ENCODE measurements at regions not wholly inside any gene's neighbourhood (a gene's known extent, or its start where the extent isn't known, plus 50 kb on each side); places are given as distances from the start of the nearest gene placed in this dataset.

DNA sequence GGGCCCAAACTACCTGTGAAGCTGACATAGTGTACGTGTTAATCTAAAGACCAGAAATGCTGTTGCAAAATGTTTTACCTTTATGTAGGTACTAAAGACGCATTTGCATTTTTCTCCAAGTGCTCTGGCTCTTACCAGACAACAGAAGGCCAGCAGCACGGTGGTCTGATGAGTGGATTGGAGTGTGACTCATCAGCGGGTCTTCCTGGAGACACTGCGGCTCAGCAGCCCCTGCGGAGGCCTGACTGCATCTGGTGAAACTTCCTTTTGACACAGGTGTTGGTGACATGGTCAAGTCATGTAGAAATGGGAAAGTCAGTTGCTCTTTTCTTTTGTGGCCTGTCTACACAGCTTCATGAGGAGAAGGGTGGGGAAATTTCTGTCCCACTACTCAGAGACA, 723.6 kb downstream of the INHBA start:
- TF ChIP-seq MXI1 (IDR thresholded peaks at IDR 0.05; ENCODE audit: low read depth, low read length) (no peak), SMC3 (IDR thresholded peaks at IDR 0.05; ENCODE audit: low read depth, low read length) (no peak), TEAD4 (IDR thresholded peaks at IDR 0.05; ENCODE audit: borderline replicate concordance, insufficient read depth) (no peak), JUND (IDR thresholded peaks at IDR 0.05) (no peak), SIN3A (IDR thresholded peaks at IDR 0.05; ENCODE audit: borderline replicate concordance, low read depth, low read length) (no peak), USF1 (IDR thresholded peaks at IDR 0.05; ENCODE audit: borderline replicate concordance, low read depth) (no peak), MAX (IDR thresholded peaks at IDR 0.05; ENCODE audit: low read depth) (no peak), EZH2phosphoT487 (IDR thresholded peaks at IDR 0.05; ENCODE audit: borderline replicate concordance, low read depth) (no peak), FOXJ3 (CRISPR knock-in tag; IDR thresholded peaks at IDR 0.05) (no peak), MEF2A (IDR thresholded peaks at IDR 0.05; ENCODE audit: borderline replicate concordance, low read depth) (no peak), TAF1 (IDR thresholded peaks at IDR 0.05; ENCODE audit: borderline replicate concordance, low read depth, low read length) (no peak), NFIC (IDR thresholded peaks at IDR 0.05; ENCODE audit: borderline replicate concordance) (no peak), NRF1 (IDR thresholded peaks at IDR 0.05; ENCODE audit: low read depth, low read length) (no peak), ZBTB33 (IDR thresholded peaks at IDR 0.05; ENCODE audit: borderline replicate concordance, low read depth) (no peak)
- TF ChIP-seq, protein P1, sequence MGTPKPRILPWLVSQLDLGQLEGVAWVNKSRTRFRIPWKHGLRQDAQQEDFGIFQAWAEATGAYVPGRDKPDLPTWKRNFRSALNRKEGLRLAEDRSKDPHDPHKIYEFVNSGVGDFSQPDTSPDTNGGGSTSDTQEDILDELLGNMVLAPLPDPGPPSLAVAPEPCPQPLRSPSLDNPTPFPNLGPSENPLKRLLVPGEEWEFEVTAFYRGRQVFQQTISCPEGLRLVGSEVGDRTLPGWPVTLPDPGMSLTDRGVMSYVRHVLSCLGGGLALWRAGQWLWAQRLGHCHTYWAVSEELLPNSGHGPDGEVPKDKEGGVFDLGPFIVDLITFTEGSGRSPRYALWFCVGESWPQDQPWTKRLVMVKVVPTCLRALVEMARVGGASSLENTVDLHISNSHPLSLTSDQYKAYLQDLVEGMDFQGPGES (IDR thresholded peaks at IDR 0.05; ENCODE audit: low read depth, low read length), result no peak
- TF ChIP-seq, protein P2, sequence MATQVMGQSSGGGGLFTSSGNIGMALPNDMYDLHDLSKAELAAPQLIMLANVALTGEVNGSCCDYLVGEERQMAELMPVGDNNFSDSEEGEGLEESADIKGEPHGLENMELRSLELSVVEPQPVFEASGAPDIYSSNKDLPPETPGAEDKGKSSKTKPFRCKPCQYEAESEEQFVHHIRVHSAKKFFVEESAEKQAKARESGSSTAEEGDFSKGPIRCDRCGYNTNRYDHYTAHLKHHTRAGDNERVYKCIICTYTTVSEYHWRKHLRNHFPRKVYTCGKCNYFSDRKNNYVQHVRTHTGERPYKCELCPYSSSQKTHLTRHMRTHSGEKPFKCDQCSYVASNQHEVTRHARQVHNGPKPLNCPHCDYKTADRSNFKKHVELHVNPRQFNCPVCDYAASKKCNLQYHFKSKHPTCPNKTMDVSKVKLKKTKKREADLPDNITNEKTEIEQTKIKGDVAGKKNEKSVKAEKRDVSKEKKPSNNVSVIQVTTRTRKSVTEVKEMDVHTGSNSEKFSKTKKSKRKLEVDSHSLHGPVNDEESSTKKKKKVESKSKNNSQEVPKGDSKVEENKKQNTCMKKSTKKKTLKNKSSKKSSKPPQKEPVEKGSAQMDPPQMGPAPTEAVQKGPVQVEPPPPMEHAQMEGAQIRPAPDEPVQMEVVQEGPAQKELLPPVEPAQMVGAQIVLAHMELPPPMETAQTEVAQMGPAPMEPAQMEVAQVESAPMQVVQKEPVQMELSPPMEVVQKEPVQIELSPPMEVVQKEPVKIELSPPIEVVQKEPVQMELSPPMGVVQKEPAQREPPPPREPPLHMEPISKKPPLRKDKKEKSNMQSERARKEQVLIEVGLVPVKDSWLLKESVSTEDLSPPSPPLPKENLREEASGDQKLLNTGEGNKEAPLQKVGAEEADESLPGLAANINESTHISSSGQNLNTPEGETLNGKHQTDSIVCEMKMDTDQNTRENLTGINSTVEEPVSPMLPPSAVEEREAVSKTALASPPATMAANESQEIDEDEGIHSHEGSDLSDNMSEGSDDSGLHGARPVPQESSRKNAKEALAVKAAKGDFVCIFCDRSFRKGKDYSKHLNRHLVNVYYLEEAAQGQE (IDR thresholded peaks at IDR 0.05; ENCODE audit: low read depth, low read length), result no peak
- ChIA-PET POLR2A (no interaction called here), CTCF (no interaction called here)
- no peak overlapping the region for H3K4me3 ChIP-seq (ENCODE audit: low read depth in 2 of 2, low read length in 1 of 2)
- H4K20me1 ChIP-seq (ENCODE audit: insufficient read depth), result no peaks in the 10 kb centered on the region
- no peaks in the 10 kb centered on the region for H3K27me3 ChIP-seq (ENCODE audit: insufficient read depth)
- H3K27ac ChIP-seq (ENCODE audit: low read depth in 2 of 2, low read length in 1 of 2), result no peak overlapping the region
- H3K9me3 ChIP-seq, result no peaks in the 10 kb centered on the region
- H3F3A ChIP-seq (replicated peaks; ENCODE audit: insufficient read depth), result no peaks in the 10 kb centered on the region
- H2AFZ ChIP-seq (ENCODE audit: low read depth), result no peak overlapping the region
- H3K4me2 ChIP-seq, result no peak overlapping the region
- no peak for DNase-seq
- no peak overlapping the region for H3K9ac ChIP-seq
- no peaks in the 10 kb centered on the region for H3K9me2 ChIP-seq
- no peaks in the 10 kb centered on the region for H3K79me2 ChIP-seq (ENCODE audit: insufficient read depth)
- no peaks in the 10 kb centered on the region for H3K36me3 ChIP-seq (replicated peaks in 1 of 2; ENCODE audit: control insufficient read depth in 1 of 2, insufficient read depth in 2 of 2, low read length in 1 of 2)
- 62% methylated on average over 6 of the region's 6 CpGs for WGBS (ENCODE audit: low lambda C conversion rate)
- H3K4me1 ChIP-seq (ENCODE audit: control insufficient read depth in 1 of 2, insufficient read depth in 2 of 2, low read depth in 1 of 2, low read length in 1 of 2), result peaks cover 0 to 7% of the 10 kb centered on the region in 2 experiments; a peak in 1 of 4 replicates

Data from SK-N-SH (cell line).